ENCODE measurements at regions not wholly inside any gene's neighbourhood (a gene's known extent, or its start where the extent isn't known, plus 50 kb on each side); places are given as distances from the start of the nearest gene placed in this dataset.

GRCh38 chr6:103872233-103872632 is 987.5 kb downstream of the HACE1 start:
- TF ChIP-seq CTCF (IDR thresholded peaks at IDR 0.05; ENCODE audit: extremely low read depth in 1 of 2, insufficient read depth in 1 of 2, low read depth in 1 of 2, low read length in 2 of 2) (no peak), POLR2A (IDR thresholded peaks at IDR 0.05; ENCODE audit: low read depth, low read length) (no peak), POLR2AphosphoS5 (IDR thresholded peaks at IDR 0.05; ENCODE audit: insufficient read depth, low read depth, low read length) (no peak), EZH2 (IDR thresholded peaks at IDR 0.05; ENCODE audit: borderline replicate concordance, low read depth, low read length, severe bottlenecking) (no peak), JUN (IDR thresholded peaks at IDR 0.05; ENCODE audit: borderline replicate concordance, insufficient read depth, insufficient read length, low read depth) (no peak), MAX (IDR thresholded peaks at IDR 0.05; ENCODE audit: insufficient read depth, insufficient read length) (no peak), MYC (IDR thresholded peaks at IDR 0.05; ENCODE audit: low read depth, low read length) (no peak), GATA2 (IDR thresholded peaks at IDR 0.05; ENCODE audit: insufficient read depth, insufficient read length, low read depth, low read length) (no peak)

Data from endothelial cell of umbilical vein (primary cell).